Activated CD8-positive, alpha-beta memory T cell treated with anti-CD3 and anti-CD28 coated beads, Interleukin-2, amount 50 U/mL, for 48 hours (primary cell): ENCODE measurements at regions not wholly inside any gene's neighbourhood (a gene's known extent, or its start where the extent isn't known, plus 50 kb on each side); places are given as distances from the start of the nearest gene placed in this dataset.
A peak's percentile ranks its signal among the peaks of the same experiment; 100 is the strongest.

Experiments
- DNase-seq: peaks from one replicate; pipeline ENCODE4 v3.0.0-alpha.2; 2020

DNA sequence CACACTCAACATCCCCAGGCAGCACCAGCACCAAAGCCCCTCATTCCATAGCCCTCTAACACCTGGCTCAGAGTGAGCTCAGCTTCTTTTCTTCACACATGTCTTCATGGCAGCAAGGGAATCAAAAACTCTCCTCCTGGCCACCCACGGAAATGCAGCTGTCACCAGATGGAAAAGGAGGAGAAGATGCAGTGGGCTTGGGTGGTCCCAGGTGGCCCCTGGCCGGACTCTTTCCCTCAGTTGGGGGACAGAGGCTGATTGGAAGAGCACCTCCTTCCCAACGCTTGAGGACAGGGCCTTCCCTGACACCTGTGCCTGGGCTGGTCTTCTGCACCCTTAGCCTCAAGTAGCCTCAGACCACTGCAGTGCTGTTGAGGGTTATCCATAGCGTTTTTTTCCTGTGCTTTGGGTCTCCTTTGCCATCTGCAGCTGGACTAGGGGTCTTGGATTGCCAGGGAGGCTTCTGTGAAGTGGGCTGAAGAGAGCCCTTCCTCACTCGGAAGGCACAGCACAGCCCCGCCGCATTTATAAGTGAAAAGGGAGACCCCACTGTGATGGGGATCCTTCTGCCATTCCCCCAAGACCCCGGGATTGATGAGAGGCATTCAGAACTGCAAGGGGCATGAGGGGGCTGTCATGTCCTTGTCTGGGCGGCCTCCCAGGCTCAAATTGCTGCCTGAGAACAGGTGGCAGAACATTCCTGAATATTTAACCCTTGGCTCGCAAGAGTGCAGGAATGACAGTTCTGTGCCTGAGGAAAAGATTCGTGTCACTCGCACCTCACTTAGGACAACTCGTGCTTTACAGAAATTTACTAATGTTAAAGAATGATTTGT, 200.0 kb downstream of the AUH start:
- no peak for DNase-seq

DNA sequence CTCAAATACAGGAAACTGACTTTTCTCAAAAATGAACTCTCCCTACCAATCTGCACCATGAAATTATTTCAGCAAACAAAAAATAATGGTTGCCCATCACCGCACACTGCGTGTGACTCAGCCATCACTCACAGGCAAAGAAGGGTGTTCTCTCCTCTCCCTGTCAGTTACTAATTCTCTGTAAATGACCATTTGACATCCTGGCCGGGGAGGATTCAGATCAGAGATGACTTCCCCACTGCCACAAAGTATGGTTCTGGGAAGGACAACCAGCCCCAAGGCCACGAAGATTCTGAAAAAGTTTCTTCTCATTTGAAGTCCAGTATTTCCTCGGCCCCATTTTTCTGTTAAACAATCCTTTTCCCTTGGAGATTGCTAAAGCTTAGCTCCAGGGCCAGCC, 199.4 kb downstream of the AUH start:
- no peak for DNase-seq

DNA sequence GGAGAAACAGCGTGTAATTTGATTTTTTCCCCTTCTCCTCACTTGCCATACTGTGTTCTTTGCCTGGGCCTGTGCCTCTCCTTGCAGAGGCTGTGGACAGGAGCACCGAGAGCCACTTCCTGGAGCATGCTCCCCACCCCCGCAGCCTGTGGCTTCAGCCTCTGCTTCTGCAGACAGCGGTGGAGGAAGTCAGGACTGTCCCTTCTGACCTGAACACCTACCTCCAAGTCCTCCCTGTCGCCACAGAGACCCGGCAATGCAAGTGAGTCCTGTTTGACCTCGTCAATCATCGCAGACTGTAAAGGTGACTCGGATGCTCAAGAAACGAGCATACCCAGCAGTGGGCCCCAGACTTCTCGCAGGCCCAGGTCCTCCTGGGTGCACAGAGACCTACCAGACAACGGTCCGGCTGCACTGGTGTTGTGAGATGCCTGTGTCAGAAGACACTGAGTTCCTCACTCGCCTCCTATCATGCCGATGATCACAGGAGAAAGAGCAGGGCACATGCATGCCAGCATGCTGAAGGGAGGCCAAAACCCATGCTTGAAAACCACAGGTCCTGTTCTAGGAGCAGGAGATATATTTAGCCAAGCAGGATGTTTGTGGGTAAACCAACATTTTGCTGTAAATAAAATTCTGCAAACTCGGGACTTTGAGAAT, 198.8 kb downstream of the AUH start:
- DNase-seq = peak; percentile 88

DNA sequence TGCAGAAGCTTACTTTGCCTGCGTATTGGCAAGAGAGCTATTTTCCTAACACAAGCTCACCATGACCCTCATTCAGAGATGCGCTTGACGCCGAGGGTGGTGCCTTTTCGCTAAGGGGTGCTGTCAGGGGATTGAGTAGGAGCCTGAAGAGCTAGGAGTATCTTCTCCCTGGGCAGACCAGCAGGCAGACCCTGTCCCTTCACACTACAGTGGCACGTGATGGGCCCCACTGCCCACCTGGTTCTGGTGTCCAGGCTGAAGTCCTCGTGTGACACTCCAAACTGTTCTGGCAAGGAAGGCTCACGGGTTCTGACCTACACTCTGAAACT, 198.3 kb downstream of the AUH start:
- no peak for DNase-seq

DNA sequence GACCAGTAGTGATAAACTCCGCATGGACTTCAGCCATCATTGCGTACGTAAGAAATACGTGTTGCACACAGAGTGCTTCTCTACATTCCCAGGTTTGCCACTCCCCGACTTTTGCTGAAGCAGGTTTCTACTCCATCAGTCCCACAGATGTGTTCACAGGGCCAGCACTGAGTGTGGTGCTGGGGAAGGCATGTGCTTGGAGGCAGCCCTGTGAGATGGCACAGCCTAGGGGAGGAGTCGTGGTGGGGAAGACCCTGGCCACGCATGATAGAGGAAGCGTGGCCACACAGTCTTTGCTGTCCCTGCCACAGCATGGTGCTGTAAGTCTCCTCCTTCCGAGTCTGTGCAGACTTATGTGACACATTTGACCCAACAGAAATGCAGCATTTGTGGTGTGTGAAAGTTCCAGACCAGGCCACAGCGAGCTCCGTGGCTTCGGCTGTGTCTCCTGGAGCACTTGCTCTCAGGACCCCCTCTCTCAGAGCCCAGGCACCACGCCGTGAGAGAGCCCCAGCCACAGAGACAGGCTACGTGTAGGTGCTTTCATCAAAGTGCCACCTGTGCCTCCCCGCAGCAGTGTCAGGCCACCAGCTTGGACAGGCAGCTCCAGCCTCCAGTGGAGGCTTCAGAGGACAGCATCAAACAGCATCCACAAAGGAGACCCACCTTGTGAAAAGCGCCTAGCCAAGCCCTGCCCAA, 197.8 kb downstream of the AUH start:
- DNase-seq = no peak
